RWPE2 (cell line): ENCODE measurements at regions not wholly inside any gene's neighbourhood (a gene's known extent, or its start where the extent isn't known, plus 50 kb on each side); places are given as distances from the start of the nearest gene placed in this dataset.

Source experiments
- ATAC-seq: fragments of 200-7000 bp; cut with Tn5 transposase; 3 replicates; pipeline ENCODE4 v1.9.1; 2021; ENCODE audit warnings: low read depth
- DNase-seq: peaks from one replicate; pipeline ENCODE4 v3.0.0-alpha.2; 2020; ENCODE audit warnings: low spot score
- H3K27ac ChIP-seq: fragments of 450-650 bp; 2 replicates; pipeline ENCODE4 v1.5.1; 2017; ENCODE audit warnings: mild to moderate bottlenecking; ENCODE audit not compliant: poor library complexity, severe bottlenecking
- H3K27me3 ChIP-seq: fragments of 250-450 bp; sonication (Bioruptor Pico); 2 replicates; pipeline ENCODE4 v1.5.1; 2021; ENCODE audit warnings: mild to moderate bottlenecking, moderate library complexity; ENCODE audit not compliant: insufficient read depth, poor library complexity, severe bottlenecking
- H3K36me3 ChIP-seq: fragments of 250-450 bp; sonication (Bioruptor Pico); 2 replicates; pipeline ENCODE4 v1.5.1; 2020; ENCODE audit warnings: low read depth, mild to moderate bottlenecking, moderate library complexity
- H3K4me1 ChIP-seq: fragments of 250-450 bp; sonication (Bioruptor Pico); 2 replicates; pipeline ENCODE4 v1.5.1; 2021; ENCODE audit warnings: mild to moderate bottlenecking, moderate library complexity; ENCODE audit not compliant: insufficient read depth, poor library complexity, severe bottlenecking
- H3K4me3 ChIP-seq: fragments of 250-450 bp; sonication (Bioruptor Pico); 2 replicates; pipeline ENCODE4 v1.5.1; 2021; ENCODE audit warnings: mild to moderate bottlenecking, moderate library complexity; ENCODE audit not compliant: severe bottlenecking
- H3K9me3 ChIP-seq: fragments of 250-450 bp; sonication (Bioruptor Pico); 2 replicates; pipeline ENCODE4 v1.5.1; 2021; ENCODE audit warnings: mild to moderate bottlenecking, moderate library complexity; ENCODE audit not compliant: severe bottlenecking
- CTCF ChIP-seq: fragments of 450-650 bp; IDR thresholded peaks from one replicate; pipeline ENCODE4 v1.5.1; 2017; ENCODE audit warnings: mild to moderate bottlenecking, moderate library complexity; ENCODE audit not compliant: poor library complexity, severe bottlenecking

- Histone ChIP-seq H3K27me3 (no peaks in the 10 kb centered on the region), H3K9me3 (no peaks in the 10 kb centered on the region), H3K4me3 (no peak overlapping the region), H3K36me3 (no peaks in the 10 kb centered on the region), H3K27ac (no peak overlapping the region), H3K4me1 (no peaks in the 10 kb centered on the region)
- ATAC-seq (no peak), DNase-seq (no peak)
- no peak for TF ChIP-seq CTCF
These were observed 112.4 kb upstream of the SPACA1 start for GRCh38 chr6:87935196-87935595.

- Histone ChIP-seq H3K27me3 (no peaks in the 10 kb centered on the region), H3K27ac (no peak overlapping the region), H3K4me3 (no peak overlapping the region), H3K9me3 (no peaks in the 10 kb centered on the region), H3K36me3 (no peaks in the 10 kb centered on the region), H3K4me1 (no peaks in the 10 kb centered on the region)
- TF ChIP-seq CTCF: no peak
- ATAC-seq (no peak), DNase-seq (no peak)
These were observed 115.3 kb upstream of the SPACA1 start for GRCh38 chr6:87932361-87932760.

- Histone ChIP-seq H3K4me3 (no peak overlapping the region), H3K4me1 (no peaks in the 10 kb centered on the region), H3K27ac (no peak overlapping the region), H3K27me3 (no peaks in the 10 kb centered on the region), H3K36me3 (no peaks in the 10 kb centered on the region), H3K9me3 (no peaks in the 10 kb centered on the region)
- peak; percentile 90 for TF ChIP-seq CTCF
- DNase-seq (no peak), ATAC-seq (peak; percentile 99)
These were observed 117.8 kb upstream of the SPACA1 start for GRCh38 chr6:87929843-87930288.

GRCh38 chr6:87926687-87927086 is 121.0 kb upstream of the SPACA1 start:
- ATAC-seq: no peak
- TF ChIP-seq CTCF: no peak
- DNase-seq: no peak
- no peaks in the 10 kb centered on the region for H3K9me3 ChIP-seq
- no peaks in the 10 kb centered on the region for H3K36me3 ChIP-seq
- H3K27ac ChIP-seq: no peak overlapping the region
- no peaks in the 10 kb centered on the region for H3K27me3 ChIP-seq
- no peaks in the 10 kb centered on the region for H3K4me1 ChIP-seq
- H3K4me3 ChIP-seq: no peak overlapping the region

- no peak overlapping the region for H3K27ac ChIP-seq
- H3K36me3 ChIP-seq: no peaks in the 10 kb centered on the region
- no peak for ATAC-seq
- H3K4me3 ChIP-seq: no peak overlapping the region
- no peaks in the 10 kb centered on the region for H3K9me3 ChIP-seq
- TF ChIP-seq CTCF: no peak
- H3K4me1 ChIP-seq: no peaks in the 10 kb centered on the region
- H3K27me3 ChIP-seq: no peaks in the 10 kb centered on the region
- DNase-seq: no peak
These were observed 121.6 kb upstream of the SPACA1 start for GRCh38 chr6:87926072-87926471.
